NCI-H2107 treated with DMSO at 0.1 percent for 48 hours (cell line): ENCODE measurements at regions not wholly inside any gene's neighbourhood (a gene's known extent, or its start where the extent isn't known, plus 50 kb on each side); places are given as distances from the start of the nearest gene placed in this dataset.
"Not testable (repeated sequence)": the region's sequence is repeated elsewhere in the genome, so short reads cannot be mapped to it uniquely, and the experiment has no call there.

Source experiments
- DNase-seq: peaks from one replicate; lab custom pipeline; 2025; ENCODE audit not compliant: unreplicated experiment; lab: John Stamatoyannopoulos, UW

GRCh38 chrX:137646472-137646871 is 80.5 kb downstream of the ZIC3 start:
- no peak for DNase-seq

GRCh38 chrX:137651647-137652046 is 85.7 kb downstream of the ZIC3 start:
- no peak for DNase-seq

- no peak for DNase-seq
These were observed 86.2 kb downstream of the ZIC3 start for GRCh38 chrX:137652086-137652485.

GRCh38 chrX:137654481-137654880 is 88.6 kb downstream of the ZIC3 start:
- DNase-seq, result no peak

GRCh38 chrX:137667776-137668175 is 101.8 kb downstream of the ZIC3 start:
- no peak for DNase-seq

- no peak for DNase-seq
These were observed 118.7 kb downstream of the ZIC3 start for GRCh38 chrX:137684591-137684990.

- DNase-seq, result no peak
These were observed 129.5 kb downstream of the ZIC3 start for GRCh38 chrX:137695417-137695816.

GRCh38 chrX:137707348-137707747 is 141.4 kb downstream of the ZIC3 start:
- no peak for DNase-seq

GRCh38 chrX:137742846-137743245 is 176.9 kb downstream of the ZIC3 start:
- no peak for DNase-seq

GRCh38 chrX:137743414-137743813 is 177.5 kb downstream of the ZIC3 start:
- no peak for DNase-seq

GRCh38 chrX:137746289-137746688 is 180.4 kb downstream of the ZIC3 start:
- DNase-seq, result no peak

- DNase-seq, result peak; percentile 30
These were observed 181.5 kb downstream of the ZIC3 start for GRCh38 chrX:137747244-137748043.

GRCh38 chrX:137748827-137749226 is 182.9 kb downstream of the ZIC3 start:
- DNase-seq, result peak; percentile 60

- DNase-seq, result no peak
These were observed 183.3 kb downstream of the ZIC3 start for GRCh38 chrX:137749246-137749645.

GRCh38 chrX:137771537-137771936 is 205.6 kb downstream of the ZIC3 start:
- peak; percentile 2 for DNase-seq

- DNase-seq, result no peak
These were observed 226.3 kb downstream of the ZIC3 start for GRCh38 chrX:137792214-137792613.

GRCh38 chrX:137797926-137798325 is 232.0 kb downstream of the ZIC3 start:
- DNase-seq, result not testable (repeated sequence)

GRCh38 chrX:137823257-137823656 is 257.3 kb downstream of the ZIC3 start:
- no peak for DNase-seq

GRCh38 chrX:137847376-137847775 is 281.4 kb downstream of the ZIC3 start:
- no peak for DNase-seq

- DNase-seq, result no peak
These were observed 282.5 kb downstream of the ZIC3 start for GRCh38 chrX:137848266-137848905.

GRCh38 chrX:137852502-137852901 is 286.6 kb downstream of the ZIC3 start:
- no peak for DNase-seq

- DNase-seq, result no peak
These were observed 289.6 kb downstream of the ZIC3 start for GRCh38 chrX:137855490-137855889.

- DNase-seq, result no peak
These were observed 292.2 kb downstream of the ZIC3 start for GRCh38 chrX:137858106-137858505.
